Activated naive CD4-positive, alpha-beta T cell treated with anti-CD3 and anti-CD28 coated beads, Interleukin-2, amount 50 U/mL, for 16 hours (primary cell): ENCODE measurements at regions not wholly inside any gene's neighbourhood (a gene's known extent, or its start where the extent isn't known, plus 50 kb on each side); places are given as distances from the start of the nearest gene placed in this dataset.

Experiments
- DNase-seq: peaks from one replicate; pipeline ENCODE4 v3.0.0-alpha.2; 2020

DNA sequence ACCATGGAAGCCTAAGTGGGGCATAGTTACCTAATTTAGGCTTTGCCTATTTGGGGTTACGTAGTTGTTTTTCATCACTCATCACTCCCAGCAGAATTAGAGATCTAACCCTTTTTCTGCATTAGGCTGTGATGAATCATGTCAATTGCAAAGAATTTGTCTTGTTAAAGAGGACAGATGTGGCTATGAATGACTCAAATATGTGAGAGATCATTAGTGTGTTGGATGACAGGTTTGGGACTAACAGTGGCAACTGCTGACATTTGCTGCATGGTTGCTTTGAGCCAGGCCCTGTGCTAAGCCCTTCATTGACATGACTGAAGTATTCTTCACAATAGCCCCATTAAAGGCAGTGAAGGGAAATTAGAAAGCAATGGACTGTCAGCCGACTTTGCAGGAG, 83.4 kb upstream of the BMPER start:
- DNase-seq, result no peak

DNA sequence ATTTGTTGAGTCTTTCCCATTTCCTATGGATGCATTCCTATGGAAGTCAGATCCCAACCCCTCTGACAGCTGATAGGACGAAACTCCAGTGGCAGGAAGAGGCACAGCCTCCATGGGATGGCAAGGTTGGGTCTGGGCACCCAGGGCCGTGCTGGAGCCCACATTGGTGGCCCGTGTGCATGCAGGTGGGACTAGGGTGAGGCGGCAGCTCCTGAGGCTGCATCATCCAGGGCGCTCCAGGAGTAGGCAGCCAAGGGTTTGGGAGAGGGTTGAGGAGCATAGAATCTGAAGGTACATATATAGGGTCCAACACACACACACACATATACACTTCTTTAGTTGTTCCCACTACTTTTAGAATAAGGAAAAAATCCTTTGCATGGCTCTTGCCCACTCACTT, 81.4 kb upstream of the BMPER start:
- DNase-seq, result no peak

DNA sequence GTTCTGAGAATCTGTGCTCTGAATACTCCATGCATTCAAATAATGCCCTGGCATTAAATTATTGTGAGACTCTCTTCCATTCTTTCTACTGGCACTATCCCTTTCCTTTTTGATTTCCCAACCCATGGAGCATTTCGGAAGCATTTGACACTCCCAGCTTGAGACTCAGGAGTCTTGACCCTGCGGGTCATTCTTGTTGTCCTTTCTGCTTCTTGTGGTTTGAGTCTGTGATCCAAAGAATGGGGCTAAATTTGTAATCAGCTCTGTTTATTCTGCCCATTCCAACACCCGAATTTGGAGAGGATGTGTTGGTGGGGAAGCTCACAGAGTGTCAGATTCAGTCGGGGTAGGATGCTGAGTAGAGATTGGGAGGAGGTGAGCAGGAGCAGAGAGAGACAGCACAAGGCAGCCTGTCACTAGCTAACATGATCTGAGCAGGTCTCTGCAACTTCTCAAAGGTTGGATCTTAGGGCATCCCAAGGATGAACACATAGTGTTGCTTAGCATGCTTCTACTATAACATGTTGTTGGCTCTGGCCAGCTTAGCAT, 80.4 kb upstream of the BMPER start:
- no peak for DNase-seq

DNA sequence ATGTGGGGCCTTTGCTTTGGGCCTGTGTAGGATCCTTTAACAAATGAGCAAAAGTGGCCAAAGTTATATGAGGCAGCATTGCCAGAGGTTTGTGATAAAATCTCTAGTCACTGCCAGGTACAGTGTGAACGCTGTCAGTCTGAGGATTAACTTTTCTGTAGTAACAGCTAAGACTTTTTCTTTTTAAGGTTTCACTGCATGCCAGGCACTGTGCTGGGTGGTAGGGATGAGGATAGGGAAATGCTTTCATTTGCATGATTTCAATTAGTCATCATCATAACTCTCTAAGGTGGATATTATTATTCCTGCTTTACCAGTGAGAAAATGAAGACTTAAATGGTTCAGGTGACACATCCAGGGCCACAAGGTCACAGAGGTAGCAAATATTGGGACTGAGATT, 79.7 kb upstream of the BMPER start:
- no peak for DNase-seq

DNA sequence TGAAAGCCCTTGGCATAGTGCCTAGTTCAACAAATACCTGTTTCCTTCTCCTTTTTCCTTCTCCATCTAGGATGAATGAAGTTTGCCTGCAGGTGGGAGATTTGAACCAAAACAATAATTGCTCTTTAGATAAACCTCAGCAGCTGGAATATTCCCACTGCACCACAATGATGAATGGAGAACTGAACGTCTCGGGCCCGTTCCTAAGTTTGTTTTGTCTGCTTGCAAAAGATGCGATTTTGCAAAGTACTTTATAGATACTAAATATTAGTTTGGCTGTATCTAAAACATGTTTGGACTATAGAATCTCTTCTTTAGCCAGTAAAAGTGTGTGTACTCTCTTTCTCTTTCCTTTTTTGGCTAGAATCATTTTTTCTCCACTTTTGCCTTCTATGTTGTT, 75.8 kb upstream of the BMPER start:
- DNase-seq, result no peak

DNA sequence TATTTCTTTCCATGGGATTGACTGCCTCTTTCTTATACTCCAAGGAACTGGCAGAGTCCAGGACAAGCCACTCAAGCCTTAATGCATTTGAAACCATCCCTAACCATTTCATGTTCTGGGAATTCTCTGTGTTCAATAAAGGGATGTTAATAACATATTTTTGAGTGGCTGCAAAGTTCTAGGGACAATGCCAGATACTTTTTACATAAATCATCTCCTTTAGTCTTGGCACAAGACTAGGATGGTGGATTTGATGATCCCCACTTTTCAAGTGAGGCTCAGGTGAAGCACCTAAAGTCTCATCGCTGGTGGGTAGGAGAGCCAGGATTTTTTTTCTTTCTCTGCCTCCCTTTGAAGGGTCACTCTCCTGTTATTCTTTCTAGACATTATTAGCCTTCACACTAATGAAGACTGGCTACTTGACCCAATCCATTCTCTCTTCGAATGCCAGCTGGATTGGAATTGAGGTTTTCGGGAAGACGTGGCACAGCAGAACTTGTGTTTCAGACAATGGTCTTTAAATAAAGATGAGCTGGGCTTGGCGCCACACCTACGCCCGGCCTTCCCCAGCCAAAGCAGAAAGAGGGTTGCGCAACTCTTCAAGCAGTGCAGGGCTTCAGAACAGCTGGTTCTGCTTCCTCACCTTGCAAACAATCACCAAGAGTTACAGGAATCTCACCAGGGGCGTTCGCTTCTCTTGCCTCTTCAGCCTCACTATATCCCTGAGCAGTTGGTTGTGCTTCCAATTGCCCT, 73.8 kb upstream of the BMPER start:
- no peak for DNase-seq

DNA sequence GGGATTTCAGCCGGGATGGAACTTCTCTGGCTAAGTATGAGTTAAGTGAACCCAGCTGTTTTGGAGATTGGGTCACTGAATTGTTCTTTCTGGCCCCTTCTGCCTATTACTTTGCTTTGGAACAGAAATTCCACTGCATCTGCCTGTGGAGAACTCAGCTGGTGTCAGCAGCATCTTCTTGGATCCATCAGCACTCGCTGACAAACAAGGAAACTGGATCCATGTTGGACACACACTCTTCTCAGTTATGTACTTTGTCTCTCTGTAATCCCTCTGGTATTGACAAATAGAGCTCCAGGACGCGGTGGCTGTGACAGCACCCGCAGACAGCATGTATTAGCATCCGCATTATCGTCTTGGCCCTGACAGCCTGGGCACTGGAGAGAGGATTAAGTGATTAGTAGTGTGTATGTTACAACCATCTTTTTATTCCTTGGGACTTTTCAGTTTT, 73.0 kb upstream of the BMPER start:
- no peak for DNase-seq

DNA sequence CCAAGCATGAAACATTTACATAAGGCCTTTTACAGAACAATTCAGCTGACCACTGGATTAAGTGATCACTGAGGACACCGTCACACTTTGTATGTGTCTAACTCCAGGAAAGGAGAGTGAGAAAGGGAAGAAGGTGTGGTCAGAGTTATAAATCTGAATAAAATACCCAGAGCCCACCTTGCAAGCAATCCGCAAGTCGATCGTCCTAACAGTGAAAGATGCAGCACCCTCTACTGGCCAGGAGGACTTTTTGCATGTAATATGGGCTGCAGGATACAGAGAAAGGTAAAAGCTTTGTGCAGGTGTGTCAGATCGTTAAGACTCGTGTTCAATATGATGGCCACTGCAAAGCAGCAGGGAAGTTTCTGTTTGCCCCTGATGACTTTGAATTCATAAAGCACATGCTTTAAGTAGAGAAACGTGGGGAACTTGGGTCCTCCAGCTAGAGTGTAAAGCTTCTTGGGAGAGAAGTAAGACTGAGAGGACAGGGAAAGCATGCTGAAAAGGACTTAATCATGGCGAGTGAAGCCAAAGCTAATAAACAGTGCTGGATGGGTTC, 68.5 kb upstream of the BMPER start:
- DNase-seq, result no peak

DNA sequence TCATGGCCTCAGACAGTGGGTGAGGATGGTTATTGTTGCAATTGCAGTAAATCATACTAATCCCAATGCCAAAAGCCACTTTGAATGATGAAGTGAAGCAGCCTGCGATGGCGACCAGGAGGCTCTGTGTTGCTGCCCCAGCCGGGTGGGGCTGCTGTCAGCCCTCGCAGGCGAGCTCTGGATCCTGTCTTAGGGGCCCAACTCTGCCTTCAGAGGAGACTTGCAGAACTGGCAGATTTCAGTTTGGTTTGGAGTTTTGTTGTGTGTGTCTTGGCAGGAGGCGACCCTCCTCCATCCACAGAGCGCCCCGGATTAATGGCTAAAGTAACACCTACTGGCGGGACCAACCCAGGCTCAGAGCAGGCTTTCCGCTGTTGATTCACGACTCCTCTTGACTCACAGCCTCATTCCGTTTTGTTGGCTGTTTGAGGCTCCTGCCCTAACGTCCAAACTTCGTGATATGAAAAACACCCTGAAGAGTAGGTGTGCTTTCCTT, 67.9 kb upstream of the BMPER start:
- DNase-seq, result no peak

DNA sequence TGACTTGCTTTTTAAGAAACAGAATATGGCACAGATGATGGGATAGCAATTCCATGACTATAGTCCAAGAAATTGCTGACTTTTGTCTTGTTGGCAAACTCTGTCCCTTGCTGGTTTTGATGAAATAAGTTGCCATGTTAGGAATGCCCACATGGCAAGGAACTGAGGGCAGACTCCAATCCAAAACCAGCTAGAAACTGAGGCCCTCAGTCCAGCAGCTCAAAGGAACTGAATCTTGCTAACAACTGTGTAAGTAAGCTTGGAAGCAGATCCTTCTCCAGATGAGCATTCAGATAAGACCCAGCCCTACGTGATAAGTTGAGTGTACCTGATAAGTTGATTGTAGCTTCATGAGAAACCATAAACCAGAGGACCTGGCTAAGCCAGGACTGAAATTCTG, 64.3 kb upstream of the BMPER start:
- no peak for DNase-seq

DNA sequence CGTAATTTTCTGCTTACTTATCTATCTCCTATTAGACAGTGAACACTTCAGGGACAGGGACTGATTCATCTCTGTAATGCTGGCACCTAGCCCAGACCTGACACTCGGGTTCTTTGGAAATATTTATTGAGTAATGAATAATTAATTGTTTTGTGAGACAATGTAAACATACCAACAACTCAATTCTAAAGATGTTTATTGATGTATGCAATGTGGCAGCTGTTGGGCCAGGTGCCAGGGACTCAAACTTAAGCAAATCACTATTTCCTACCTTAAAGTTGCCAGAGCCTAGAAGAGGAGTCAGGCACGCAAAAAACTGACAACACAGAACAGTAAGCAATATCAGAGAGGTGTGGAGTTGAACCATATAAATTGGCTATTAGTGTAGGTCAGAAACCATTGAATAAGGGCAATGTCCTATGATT, 63.6 kb upstream of the BMPER start:
- DNase-seq, result no peak

DNA sequence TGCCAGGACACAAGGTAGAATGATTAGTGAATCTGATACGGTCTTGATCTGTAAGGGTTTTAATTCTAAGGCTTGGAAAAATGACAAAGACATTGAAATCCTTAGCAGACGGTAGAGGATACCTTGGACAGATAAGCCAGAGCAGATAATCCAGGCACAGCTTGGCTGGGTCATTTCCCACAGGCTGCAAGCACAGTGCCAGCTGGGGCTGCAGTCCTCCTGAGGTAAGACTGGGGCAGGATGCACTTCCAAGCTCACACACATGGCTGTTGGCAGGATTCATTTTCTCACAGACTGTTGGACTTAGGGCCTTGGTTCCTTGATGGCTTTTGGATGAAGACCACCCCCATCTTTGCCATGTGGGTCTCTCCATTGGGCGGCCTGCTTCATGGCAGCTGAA, 63.2 kb upstream of the BMPER start:
- no peak for DNase-seq

DNA sequence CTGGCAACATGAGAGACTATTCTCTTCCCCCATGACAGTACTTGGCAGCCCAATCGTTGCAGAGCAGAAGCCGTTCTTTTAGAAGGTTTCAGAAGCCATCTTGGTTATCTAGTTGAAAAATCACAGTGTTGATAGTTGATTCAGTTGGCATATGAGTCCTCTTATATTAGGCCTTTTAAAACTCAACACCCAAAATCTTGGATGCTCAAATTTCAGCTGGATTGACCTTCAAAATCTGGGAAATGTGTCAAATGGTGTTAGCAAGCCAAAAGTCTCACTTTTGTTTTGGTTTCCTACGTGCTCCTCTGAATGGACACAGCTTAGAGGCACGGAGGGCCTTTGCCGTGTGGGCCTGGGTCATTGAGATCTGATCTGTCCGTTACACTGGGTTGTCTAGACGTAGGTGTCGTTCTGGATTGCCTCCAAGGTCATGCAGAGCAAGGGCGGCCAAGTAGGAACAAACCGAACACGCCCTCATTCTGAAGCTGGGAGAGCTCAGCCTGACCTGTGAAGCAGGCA, 59.3 kb upstream of the BMPER start:
- no peak for DNase-seq

DNA sequence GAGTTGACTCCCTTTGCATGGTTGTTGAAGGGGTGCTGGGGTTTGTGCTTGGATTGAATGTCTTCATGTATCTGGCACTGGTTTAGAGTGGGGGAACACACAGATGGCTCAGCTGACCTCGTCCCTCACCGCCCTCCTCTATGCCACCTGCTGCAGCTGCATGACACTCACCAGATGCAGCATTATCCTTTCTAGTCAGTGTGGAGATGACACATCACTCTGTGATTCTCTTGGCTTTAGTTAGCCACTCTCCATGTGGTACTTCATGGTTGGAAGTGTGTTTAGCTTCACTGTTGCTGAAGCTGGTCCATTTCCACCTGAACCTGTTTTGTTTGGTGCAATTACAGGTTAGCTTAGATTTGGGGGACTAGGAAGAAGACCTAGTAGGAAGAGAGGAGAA, 56.3 kb upstream of the BMPER start:
- no peak for DNase-seq

DNA sequence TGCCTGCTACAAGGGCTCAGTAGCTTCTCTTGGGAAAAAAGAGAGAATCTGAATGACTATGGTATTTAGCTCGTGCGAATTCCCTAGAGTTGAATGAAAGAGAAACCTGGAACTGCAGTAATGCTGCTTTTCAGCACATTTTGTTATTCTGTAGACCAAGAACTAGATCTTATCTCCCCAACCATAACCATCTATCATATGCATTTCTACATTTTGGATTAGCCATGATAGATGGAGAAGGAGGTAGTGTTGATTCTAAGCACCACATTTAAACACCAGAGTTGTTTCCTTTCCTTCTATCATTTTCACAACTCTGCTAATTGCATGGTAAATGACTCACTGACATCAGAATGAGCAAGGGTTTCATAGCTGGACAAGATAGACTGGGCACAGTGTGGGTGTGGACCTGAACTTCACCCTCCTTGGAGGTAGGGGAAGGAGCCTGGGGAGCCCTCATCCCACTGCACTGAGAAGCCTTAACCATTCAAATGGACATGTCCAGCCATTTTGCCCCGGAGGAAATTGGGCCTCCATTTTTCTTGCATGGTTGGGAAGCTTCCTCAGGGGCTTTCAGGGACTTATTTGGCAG, 55.3 kb upstream of the BMPER start:
- no peak for DNase-seq

DNA sequence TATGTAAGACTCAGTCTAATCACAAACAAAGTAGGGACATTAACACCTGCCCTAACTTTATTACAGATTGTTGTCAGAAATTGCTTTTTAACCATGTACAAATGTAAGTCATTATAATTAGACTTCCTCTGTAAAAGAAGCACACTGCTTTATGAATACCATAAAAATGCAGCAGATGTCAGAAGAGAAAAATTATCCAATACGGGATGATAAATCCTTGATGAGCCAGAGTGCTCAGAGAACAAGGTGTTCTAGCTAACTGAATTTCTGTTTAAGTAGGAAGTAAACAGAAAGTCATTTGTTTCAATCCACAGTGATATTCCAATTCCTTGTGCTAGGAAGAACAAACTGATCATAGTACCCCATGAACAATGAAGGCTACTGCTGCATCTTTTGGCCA, 54.6 kb upstream of the BMPER start:
- DNase-seq, result no peak

DNA sequence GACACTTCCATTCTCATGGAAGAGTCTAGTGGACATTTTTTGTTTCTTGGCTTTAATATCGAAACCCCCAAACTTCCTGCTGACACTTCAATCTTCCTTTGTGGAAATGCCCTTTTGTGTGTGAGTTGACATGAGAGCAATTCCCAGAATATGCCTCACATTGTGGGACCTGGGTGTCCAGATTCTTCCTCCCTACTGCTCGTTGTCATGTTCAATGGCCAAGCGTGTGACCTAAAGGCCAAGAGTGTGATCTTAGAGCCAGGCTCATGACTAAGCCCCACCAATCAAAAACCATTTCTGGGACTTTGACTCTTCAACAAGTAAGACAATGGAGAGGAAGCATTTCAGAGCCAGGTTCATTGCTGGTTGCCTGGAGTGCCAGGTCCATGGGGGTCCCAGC, 52.5 kb upstream of the BMPER start:
- no peak for DNase-seq

DNA sequence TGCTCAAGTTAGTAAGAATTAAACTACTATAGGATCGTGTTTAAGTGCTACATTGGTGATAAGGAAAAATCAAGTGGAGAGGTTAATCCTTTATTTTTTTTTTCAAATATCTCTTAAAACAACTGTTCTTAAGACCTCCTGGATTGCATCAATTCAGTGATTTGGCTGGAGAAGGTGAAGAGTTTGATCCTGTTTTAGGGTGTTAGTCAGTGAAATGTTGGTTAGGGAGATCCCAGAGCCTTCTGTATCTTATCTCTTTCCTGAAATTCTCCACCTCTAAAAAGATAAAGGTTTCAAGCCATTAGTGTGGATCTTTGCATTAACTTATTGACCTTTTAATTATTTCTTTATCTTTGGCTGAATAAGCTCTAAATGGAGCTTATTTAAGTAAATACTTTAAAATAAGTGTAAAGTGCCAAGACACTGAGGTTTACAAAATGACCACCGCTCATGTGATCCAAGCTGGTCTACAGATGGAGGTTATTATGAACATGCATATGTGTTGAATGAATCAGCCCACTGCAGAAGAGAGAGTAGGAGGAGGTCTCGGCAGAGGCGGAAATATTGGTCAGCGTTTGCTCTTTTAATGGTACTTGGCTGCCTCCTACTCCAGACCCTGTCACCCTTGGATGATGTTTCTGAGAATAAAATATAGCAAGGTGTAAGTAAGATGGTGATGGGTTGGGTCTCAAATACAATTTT, 51.8 kb upstream of the BMPER start:
- no peak for DNase-seq

DNA sequence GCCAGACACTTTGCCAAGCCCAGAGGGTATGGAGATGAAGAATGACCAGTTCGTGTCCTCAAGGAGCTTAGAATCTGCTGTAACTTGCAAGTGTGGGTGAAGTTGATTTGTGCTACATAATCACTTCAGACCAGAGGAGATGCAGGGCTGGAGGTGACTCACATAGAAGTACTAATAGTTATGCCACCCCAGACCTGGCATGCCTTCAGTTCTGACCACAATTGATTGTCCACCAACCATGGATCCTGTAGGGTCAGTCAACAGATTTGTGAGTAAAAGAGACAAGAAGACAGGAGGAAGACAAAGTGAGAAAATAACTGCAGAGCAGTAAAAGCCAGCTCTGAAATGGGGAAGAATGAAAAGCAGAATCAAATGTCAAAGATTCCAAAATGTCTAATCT, 51.2 kb upstream of the BMPER start:
- DNase-seq, result no peak

DNA sequence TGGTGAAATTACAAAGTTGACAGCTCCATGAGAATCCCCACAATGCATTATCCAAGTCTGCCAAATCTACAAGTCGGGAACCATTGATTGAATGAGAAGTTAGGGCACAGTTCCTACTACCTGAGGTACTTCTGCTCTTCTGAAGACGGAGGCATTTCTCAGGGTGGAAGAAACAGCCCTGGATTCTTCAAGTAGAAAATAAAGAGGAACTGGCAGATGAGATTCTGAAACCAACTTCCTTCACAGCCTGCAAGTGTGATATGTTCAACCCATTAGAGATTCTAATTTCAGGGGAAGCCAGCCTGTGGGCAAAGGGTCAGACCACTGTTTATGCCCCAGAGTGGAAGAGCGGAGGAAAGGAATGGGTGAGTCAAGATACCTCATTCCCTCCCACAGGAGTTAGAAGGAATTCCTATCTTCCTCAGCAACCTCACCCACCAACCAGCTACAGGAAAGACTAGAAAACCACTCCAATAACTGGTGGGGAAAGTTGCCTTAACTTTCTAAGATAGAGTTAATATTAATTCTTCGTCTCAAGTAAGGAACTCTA, 50.5 kb upstream of the BMPER start:
- no peak for DNase-seq
